GM21390 (cell line): ENCODE measurements at regions not wholly inside any gene's neighbourhood (a gene's known extent, or its start where the extent isn't known, plus 50 kb on each side); places are given as distances from the start of the nearest gene placed in this dataset.

Experiments
- ATAC-seq: cut with Tn5 transposase; IDR thresholded peaks from one replicate; pipeline ENCODE4 v1.9.1; 2021; ENCODE audit not compliant: unreplicated experiment

DNA sequence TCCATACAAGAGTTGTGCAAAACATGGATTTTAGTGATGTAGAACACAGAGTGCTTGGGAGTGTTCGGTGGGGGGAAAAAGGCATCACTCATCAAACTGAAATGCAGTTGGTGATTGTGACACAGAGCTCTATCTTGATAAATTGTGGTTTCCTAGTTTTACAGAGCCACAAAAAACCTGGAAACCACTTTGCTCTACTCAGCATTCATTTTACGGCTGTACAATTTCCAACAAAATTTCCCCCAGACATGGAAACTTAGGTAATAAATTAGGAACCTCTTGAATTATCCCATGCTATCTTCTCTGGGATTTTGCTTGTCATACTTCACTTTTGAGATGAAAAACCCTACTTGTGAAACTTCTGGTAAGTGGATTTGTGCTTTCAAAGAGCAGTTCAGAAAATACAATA lies 614.9 kb upstream of the FZD8 start:
- ATAC-seq: no peak

DNA sequence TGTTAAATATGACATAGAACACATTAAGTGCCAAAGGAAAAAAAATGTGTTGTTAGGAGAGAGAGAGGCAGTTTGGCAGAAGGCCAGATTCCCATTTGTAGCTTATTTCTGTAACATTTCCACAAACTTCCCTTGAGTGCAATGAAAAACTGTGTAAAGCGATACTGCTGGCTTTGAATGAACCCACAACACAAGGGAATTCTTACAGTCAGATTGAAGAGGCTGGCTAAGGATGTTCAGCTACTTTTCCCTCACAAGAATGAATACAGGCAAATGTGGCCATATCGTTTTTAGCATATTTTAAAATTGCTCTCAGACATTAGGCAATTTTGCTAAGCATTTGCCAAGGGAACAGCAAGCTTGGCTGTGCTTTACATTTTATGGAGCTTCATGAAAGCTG lies 614.1 kb upstream of the FZD8 start:
- ATAC-seq: no peak

DNA sequence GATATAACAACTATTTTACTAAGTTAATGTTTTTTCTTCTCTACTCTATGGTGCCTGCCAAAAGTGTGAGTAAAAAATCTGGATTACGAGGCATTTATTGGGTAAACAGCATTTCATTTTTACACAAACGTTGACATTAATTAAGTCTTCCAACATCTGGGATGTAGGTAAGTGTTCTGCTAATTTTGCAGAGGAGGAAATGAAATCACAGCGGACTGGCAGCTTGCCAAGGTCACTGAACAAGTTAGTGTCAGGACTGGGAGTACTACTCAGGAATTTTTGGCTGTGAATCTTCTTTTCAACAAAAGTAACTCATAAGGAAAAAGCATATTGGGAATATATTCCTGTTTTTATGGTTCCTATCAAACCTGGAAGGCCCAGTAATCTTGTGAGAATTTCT lies 612.1 kb upstream of the FZD8 start:
- ATAC-seq: no peak

DNA sequence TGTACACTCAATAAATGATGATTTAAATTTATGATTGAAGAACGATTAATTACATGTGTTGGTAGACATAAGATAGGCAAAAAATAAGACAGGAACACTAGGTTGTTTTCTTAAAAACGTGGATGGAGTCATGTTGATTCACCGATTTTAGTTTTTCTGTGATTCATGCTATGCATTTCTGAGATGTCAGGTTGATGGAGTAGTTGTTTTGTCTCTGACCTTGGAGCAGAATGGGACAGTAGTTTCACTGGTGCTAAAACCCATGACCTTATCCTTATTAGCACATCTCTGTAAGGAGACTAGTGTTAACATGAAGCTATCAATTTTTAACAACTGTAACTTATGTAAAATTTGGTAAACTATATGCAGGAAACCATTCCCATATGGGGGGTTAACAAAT lies 611.6 kb upstream of the FZD8 start:
- ATAC-seq: no peak

DNA sequence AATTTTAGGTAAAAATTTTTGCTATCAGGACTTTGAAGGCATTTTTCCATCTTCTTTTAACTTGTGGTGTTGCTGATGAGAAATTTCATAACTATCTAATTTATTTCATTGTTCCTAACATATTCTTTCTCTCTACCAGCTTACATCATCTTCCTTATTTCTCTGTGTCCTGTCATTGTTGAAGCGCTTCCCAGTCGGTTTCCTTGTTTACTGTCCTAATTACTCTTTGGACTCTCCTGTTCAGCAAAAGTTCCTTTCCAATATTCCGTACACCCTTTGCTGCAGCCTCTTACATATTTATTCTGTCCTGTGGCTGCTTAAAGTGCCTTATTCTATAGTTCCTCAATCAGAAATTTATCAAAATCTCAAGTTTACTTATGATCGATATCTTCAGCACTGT lies 609.0 kb upstream of the FZD8 start:
- no peak for ATAC-seq

DNA sequence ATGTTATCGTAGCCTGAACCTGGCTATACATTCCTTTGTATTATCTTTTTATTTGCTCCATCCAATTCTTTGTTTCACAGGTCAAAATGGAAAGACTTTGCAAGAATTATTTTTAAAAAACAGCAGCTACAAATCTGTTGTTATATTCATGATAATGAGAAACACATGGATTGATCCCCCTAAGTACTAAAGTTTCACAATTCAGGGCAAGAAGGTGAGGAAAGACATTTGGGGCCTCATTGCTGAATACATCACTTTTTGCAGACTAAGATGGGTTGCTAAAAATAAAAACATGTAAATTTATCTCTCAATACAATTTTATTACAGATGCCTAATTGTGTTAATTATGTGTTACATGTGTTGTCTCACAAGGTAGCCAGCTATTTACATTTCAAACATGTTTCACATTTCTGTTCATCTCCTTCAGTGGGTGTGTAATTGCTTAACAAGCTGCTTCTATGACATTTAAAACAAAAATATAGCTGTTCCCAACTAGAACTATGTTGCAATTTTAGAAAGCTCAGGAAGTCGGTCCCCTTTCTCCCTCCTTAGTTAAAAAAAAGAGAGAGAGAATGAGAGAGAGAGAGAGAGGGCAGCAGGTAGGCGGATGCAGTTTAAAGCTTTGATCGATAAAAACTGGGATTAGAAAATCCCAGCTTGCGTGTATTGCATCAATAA lies 606.3 kb upstream of the FZD8 start:
- no peak for ATAC-seq

DNA sequence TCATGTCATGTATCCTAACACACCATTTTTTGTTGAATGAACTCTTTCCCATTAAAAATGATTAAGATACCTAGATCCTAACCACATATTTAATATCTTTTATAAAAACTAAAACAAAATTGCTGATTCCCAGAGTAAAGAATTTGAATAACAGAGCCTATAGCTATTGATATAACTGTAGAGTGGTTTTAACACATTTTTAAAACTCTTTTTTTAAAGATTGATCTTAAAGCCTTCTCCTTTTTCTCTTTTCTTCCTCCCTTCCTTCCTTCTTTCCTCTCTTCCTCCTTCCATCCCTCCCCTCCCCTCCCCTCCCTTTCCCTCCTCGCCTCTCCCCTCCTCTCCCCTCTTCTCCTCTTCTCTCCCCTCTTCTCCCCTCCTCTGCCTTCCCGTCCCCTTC lies 605.4 kb upstream of the FZD8 start:
- no peak for ATAC-seq

DNA sequence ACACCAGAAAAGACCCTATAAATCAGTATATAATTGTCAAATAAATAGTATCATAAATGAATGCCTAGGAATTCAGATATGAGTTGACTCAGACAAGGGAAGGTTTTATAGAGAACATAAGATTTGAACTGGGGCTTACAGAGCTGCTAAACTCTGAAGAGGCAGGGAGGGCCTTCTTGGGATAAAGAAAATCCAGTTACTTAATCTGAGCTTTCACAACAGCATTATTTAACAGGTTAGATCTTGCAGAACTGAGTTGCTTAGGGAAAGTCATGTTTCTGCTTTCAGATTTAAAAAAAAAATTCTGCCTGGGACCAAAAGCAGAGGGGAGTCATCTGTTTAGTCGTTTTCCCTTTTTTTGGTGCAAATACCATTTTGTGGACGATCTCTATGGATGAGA lies 594.8 kb upstream of the FZD8 start:
- ATAC-seq: no peak

DNA sequence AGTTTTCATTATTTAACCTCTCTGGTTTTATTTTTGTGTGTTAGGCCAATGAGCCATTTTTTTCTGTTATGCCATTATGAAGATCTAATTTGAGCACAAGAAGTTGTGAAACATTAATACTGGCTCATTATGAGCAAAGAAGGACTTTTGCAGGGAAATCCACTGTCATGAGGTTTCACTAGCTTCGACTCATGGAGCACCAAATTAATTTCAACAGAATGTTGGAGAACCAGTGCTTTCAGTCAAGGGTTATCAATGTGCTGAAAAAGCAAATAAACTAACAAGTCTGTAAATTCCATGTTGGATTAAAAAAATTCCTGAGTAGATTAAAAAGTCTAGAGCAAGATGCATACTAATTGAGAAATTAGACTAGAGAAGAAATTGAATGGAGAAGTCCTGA lies 594.2 kb upstream of the FZD8 start:
- ATAC-seq: no peak

DNA sequence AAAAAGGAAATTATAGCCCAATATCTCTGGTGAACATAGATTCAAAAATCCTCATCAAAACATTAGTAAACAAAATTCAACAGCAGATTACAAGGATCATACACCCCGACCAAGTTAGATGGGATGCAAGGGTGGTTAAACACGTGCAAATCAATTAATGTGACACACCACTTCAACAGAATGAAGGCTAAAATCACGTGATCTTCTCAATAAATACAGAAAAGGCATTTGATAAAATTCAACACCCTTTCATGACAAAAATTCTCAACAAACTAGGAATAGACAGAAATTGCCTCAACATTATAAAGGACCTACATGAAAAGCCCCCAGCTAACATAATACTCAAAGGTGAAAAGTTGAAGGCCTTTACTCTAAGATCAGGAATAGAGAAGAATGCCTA lies 590.8 kb upstream of the FZD8 start:
- no peak for ATAC-seq

DNA sequence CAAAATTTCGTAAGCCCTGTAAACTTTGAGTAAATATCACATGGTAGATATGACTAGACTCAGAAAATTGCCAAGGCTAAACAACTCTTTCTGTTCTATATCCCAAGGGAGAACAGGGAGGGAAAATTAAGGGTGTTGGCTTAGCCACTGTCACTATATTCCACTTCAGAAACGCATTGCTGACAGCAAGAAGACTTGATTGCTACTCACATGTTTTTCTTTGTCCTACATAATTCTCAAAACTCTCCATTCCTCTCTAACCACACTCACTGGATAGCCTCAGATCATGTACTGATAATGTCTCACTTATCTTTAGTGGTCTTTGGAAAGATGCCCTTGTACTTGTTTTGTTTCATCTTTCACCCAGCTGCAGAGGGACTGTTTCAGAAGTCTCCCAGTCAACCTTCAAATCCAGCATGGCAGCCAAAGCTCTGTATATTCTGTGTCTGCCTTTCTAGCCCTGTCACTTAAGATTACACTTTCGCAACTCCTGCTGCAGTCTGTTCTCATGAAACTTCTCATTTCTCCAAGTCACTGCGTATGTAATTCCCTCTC lies 582.4 kb upstream of the FZD8 start:
- no peak for ATAC-seq

DNA sequence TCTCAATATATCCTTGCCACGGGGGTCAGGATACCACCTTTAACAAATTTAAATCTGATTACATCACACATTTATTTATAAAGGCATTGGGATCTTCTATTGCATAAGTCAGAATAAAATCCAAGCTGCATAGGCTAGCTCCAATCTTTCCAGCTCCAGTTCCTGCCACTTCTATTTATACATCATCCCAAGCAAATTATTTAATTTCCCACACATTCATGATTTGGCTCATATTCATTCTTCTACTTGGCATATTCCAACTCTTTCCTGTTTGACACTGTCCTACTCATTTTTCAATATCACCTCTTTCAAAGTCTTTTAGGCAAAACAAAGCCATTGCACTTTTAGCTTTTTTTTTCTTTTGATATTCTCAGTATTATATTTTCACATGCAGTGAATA lies 579.0 kb upstream of the FZD8 start:
- ATAC-seq: no peak

DNA sequence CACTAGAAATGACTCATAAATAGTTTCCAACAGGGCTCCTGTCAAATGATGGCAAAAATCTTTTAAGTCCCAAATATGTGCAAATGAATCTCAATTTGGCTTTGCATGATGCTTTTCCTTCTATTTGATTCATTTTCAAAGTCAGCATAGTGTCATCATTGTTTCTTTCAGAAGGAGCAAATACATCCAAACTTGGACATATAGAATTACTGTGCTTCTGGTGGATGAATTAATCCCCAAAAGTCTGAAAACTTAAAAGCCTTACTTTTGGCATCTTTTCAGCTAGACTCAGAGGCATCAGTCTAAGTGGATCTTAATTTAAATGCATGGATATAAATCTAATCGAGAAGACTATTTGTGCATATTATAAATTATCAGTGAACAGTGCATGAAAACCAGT lies 578.1 kb upstream of the FZD8 start:
- ATAC-seq: no peak

DNA sequence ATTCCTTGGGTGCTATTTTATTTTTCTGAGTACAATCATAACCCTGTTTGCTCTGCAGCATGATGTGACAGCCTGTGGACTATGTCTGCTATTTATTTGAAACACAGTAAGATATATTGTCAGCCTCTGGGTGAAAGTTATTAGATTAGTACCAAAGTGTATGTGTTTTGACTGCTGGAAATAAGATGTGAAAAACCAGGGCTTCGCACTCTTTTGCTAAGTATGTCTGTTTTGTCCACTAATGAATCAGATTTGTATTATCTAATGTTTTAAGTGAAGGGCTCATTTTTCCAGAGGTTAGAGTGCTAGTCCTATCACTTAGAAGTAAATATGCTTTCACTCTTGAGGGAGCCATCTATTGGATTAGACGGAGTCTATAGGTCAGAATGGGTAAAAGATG lies 569.8 kb upstream of the FZD8 start:
- no peak for ATAC-seq

DNA sequence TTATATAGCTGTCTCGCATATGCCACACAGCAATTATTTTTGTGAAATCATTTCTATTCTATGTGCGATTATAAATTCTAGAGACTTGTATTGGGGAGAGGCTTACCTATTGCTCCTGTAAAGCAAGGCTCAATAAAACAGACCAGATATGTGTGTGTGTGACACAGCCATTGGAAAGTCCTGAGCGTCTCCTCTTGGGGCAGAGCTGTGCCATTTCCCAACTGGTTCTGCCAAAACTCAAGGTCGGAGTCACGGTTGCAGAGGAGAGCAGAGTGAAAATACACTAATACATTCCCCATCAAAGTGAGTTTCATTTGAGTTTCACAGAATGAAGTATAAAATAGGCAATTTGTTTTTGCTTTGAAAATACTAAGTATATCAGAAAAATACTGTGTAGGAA lies 567.4 kb upstream of the FZD8 start:
- no peak for ATAC-seq

DNA sequence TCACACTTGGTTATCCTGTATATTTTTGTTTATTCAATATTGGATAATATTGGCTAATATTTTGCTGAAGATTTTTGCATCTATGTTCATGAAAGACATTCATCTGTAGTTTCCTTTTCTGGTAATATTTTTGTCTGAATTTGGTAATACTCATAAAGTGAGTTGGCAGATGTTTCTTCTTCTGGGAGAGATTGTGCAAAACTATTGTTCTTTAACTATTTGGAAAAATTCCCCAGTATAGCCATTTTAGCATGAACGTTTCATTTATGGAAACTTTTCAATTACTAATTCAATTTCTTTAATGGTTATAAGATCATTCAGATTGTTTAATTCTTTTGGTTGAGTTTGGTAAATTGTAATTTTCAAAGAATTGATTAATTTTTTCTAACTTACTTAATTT lies 560.8 kb upstream of the FZD8 start:
- ATAC-seq: no peak

DNA sequence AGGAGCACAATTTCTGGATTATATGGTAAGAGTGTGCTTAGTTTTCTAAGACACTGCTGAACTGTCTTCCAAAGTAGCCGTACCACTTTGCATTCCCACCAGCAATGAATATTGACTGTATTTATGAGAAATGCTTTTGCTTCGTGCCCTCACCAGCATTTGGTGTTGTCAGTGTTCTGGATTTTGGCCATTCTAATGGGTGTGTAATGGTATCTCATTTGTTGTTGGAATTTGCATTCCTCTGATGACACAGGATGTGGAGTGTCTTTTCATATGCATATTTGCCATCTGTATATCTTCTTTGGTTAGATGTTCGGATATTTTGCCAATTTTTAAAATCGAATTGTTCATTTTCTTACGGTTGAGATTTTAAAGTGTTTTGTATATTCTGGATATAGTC lies 558.5 kb upstream of the FZD8 start:
- ATAC-seq: no peak

DNA sequence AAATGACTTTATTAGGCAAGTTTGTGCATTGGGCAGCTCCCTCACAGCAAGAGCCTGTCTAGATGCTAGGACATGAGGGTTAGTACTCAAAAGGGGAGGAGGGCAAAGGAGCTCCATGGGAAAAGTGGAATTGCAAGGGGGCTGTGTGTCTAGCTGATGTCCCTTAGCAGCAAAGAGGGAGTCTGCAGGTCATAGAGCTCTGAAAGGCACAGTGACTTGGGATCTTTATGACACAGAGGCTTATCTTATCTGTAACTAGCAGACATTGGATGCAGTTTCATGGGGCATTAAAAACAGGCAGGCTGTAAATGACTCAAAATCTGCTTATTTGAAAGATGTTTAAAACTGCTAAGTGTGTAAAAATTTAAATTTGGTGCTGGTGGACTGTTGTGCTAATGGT lies 556.2 kb upstream of the FZD8 start:
- no peak for ATAC-seq

DNA sequence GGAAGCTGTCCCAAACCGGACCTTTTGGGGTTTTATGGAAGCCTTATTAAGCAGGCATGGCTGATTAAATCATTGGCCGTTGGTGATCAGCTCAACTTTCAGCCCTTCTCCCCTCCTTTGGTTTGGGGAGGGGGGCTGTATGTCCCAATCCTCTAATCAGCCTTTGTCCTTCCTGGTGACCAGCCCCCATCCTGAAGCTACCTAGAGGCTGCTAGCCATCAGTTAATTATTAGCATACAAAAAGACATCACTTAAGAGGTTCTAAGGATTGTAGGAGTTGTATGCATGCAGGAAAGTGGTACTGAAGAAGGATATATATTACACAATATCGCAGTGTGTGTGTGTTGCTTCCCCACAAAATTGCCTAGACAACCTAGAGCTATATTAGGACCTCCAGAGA lies 553.3 kb upstream of the FZD8 start:
- ATAC-seq: no peak

DNA sequence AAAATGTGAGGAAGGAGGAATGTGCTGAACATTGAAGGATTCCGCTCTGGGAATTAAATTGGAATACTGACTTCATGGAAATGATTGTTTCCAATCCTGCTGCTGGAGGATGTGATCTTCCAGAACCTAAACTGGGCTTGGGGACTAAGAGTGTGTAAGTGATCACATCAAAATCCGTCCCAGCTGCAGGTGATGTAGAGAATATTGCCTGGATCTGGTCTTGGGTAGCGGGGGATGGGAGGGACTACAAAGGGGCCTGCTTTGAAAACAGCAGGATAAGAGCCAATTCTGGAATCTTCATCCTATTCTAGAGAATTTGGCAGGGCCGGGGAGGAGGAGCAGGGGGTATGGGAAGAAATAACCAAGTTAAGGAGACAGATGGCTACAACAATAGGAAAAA lies 552.2 kb upstream of the FZD8 start:
- no peak for ATAC-seq

DNA sequence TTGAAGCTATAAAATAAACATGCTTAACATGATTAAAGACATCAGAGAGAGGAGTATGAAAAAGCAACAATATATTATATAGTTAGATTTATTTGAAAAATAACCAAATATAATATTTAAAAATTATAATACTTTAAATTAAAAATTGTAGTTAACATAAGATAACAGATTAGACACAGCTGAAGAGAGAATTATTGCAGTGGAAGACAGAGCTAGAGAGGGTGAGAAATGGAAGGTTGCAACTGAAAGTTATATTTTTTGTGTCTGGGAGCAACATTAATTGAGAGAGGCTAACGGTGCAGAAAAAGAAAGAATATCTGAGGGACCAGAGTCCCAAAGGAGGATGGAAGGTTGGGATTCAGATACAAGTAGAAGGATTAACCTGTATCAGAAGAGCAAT lies 548.9 kb upstream of the FZD8 start:
- ATAC-seq: no peak

DNA sequence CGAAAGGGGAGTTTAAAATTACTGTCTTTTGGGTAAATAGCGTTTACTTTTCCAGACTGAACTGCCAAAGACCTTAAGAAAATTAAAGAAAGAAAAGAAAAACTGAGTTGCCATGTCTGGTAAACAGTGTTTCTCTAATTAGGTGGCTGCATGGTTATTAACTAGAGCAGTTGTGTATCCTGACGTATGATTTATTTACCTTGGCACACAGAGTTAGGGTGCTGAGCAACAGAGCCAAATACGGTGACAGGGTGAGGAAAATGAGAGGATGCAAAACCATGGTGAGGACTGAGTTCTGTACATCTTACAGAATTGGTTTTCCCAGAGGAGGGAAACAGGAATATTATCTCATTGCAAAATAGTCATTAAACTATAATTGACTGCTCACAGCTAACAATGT lies 546.4 kb upstream of the FZD8 start:
- ATAC-seq: no peak

DNA sequence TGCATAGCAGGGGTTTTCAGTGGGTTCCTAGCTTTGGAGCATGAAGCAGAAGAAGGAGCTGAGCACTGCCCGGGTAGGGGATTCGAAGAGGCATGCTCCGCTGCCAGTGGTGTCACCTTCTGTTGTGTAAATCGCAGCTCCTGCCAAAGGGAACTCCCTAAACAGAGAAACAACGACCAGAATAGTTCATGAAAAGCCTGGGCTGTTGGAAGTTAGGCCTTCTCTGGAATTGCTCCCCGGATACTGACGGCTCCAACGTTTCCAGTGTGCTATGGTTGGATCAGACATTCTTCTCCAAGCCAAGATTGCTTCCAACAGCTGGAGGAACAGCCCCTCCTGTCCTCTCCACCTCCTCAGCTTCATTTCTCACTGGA lies 546.0 kb upstream of the FZD8 start:
- no peak for ATAC-seq
